OCI-LY3 (cell line): ENCODE measurements at regions not wholly inside any gene's neighbourhood (a gene's known extent, or its start where the extent isn't known, plus 50 kb on each side); places are given as distances from the start of the nearest gene placed in this dataset.

Experiments used
- H2AFZ ChIP-seq: fragments of 200-600, 300-600 bp; shearing (Covaris generic); 2 replicates; pipeline ENCODE4 v1.6.0; 2014; ENCODE audit warnings: antibody characterized with exemption, low read depth, low read length
- H3K27ac ChIP-seq: fragments of 200-600, 300-600 bp; sonication (generic); 2 replicates; pipeline ENCODE4 v1.5.1; 2014; ENCODE audit warnings: mild to moderate bottlenecking, low read length, moderate library complexity, mixed read lengths
- H3K27me3 ChIP-seq: fragments of 200-600, 300-600 bp; sonication (generic); 2 replicates; pipeline ENCODE4 v1.6.1; 2014; ENCODE audit warnings: low read depth, low read length, mixed read lengths
- H3K36me3 ChIP-seq: fragments of 200-600, 300-600 bp; sonication (generic); replicated peaks from 2 replicates; pipeline ENCODE3; 2014; ENCODE audit warnings: low read depth, low read length, mixed read lengths
- H3K4me1 ChIP-seq: fragments of 300-600, 200-600 bp; sonication (generic); 2 replicates; pipeline ENCODE4 v1.6.1; 2014; ENCODE audit warnings: low read length, mixed read lengths
- H3K4me2 ChIP-seq: fragments of 200-600, 300-600 bp; sonication (generic); 2 replicates; pipeline ENCODE4 v1.6.1; 2014; ENCODE audit warnings: low read length, mixed read lengths
- H3K4me3 ChIP-seq: fragments of 300-600, 200-600 bp; sonication (generic); 2 replicates; pipeline ENCODE4 v1.5.1; 2014; ENCODE audit warnings: antibody characterized with exemption, mild to moderate bottlenecking, low read length, moderate library complexity
- H3K79me2 ChIP-seq: fragments of 300-600, 200-600 bp; shearing (Covaris generic); 2 replicates; pipeline ENCODE4 v1.6.1; 2014; ENCODE audit warnings: mild to moderate bottlenecking, low read length, mixed read lengths
- H3K9ac ChIP-seq: fragments of 300-600, 200-600 bp; shearing (Covaris generic); 2 replicates; pipeline ENCODE4 v1.6.0; 2014; ENCODE audit warnings: mild to moderate bottlenecking, low read length, moderate library complexity
- H3K9me3 ChIP-seq: fragments of 200-600, 300-600 bp; shearing (Covaris generic); 2 replicates; pipeline ENCODE4 v1.6.1; 2014; ENCODE audit warnings: low read length, mixed read lengths; ENCODE audit not compliant: insufficient read depth
- H4K20me1 ChIP-seq: fragments of 200-600, 300-600 bp; sonication (generic); 2 replicates; pipeline ENCODE4 v1.6.1; 2016; ENCODE audit warnings: low read length, mixed read lengths; ENCODE audit not compliant: insufficient read depth
- EZH2phosphoT487 ChIP-seq: fragments of 200-600 bp; shearing (Covaris generic); IDR thresholded peaks from 2 replicates; pipeline ENCODE4 v1.6.1; 2018; ENCODE audit warnings: antibody characterized with exemption, mixed run types, low read depth
- TF ChIP-seq, protein P1 (sequence below): fragments of 200-600, 300-600 bp; sonication (generic); IDR thresholded peaks from 2 replicates; pipeline ENCODE4 v1.5.1; 2014; ENCODE audit warnings: antibody characterized with exemption, low read length, low read depth

DNA sequence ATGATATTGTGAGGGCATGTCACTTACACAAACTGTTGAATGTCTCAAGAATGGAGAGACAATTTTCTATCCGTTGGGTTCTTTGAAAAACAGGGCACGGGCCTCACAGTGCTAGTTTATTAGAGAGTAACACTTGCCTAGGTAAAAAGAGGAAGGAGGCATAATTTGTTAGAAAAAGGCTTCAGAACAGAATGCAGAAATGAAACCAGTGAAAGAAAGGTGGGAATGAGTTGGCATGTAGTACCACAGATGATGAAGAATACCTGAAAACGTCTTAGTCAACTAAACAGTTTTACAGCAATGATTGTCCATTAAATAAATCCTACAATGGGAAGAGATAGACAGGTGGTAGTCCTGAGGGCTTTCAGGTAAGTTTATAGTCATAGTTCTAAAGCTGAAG lies 1399.7 kb upstream of the CADM2 start:
- Histone ChIP-seq H3K4me3 (no peak overlapping the region), H3K27me3 (no peaks in the 10 kb centered on the region), H3K9ac (no peak overlapping the region), H3K36me3 (no peaks in the 10 kb centered on the region), H3K4me2 (peak overlapping the region; percentile 37), H2AFZ (no peak overlapping the region), H3K9me3 (no peaks in the 10 kb centered on the region), H3K79me2 (no peaks in the 10 kb centered on the region), H3K4me1 (peaks cover 13% of the 10 kb centered on the region), H3K27ac (no peak overlapping the region), H4K20me1 (0 out of 2 replicates have a peak, but pooled peaks cover 2% of the 10 kb centered on the region)
- TF ChIP-seq, protein P1, sequence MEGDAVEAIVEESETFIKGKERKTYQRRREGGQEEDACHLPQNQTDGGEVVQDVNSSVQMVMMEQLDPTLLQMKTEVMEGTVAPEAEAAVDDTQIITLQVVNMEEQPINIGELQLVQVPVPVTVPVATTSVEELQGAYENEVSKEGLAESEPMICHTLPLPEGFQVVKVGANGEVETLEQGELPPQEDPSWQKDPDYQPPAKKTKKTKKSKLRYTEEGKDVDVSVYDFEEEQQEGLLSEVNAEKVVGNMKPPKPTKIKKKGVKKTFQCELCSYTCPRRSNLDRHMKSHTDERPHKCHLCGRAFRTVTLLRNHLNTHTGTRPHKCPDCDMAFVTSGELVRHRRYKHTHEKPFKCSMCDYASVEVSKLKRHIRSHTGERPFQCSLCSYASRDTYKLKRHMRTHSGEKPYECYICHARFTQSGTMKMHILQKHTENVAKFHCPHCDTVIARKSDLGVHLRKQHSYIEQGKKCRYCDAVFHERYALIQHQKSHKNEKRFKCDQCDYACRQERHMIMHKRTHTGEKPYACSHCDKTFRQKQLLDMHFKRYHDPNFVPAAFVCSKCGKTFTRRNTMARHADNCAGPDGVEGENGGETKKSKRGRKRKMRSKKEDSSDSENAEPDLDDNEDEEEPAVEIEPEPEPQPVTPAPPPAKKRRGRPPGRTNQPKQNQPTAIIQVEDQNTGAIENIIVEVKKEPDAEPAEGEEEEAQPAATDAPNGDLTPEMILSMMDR: no peak

DNA sequence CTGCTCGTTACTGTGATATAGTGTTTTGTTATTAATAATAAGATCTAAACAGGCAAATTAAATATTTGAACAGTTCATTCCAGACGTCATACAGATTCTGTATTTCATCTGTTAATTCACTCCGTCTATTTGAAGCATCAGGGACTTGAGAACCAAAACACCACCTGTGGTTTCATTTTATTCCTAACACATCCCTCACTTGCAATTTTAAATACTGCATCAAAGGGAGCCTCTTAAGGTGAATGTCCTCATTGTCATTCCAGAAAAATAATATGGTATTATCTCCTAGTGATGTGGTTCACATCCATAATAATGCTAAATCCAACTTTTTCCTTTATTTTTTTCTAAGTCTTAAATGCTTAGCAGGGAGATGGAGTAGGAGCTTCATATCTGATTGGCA lies 1390.9 kb upstream of the CADM2 start:
- 0 out of 2 replicates have a peak overlapping the region, but pooled peaks have one; percentile 33 for H2AFZ ChIP-seq
- H3K4me2 ChIP-seq: peak overlapping the region; percentile 23
- H4K20me1 ChIP-seq: no peaks in the 10 kb centered on the region
- H3K27me3 ChIP-seq: no peaks in the 10 kb centered on the region
- no peaks in the 10 kb centered on the region for H3K9me3 ChIP-seq
- H3K27ac ChIP-seq: no peak overlapping the region
- H3K9ac ChIP-seq: no peak overlapping the region
- peaks cover 4% of the 10 kb centered on the region; the same call in 1 of the 2 replicates for H3K4me1 ChIP-seq
- H3K79me2 ChIP-seq: no peaks in the 10 kb centered on the region
- no peaks in the 10 kb centered on the region for H3K36me3 ChIP-seq
- H3K4me3 ChIP-seq: no peak overlapping the region
- TF ChIP-seq EZH2phosphoT487: no peak
- TF ChIP-seq, protein P1: no peak

DNA sequence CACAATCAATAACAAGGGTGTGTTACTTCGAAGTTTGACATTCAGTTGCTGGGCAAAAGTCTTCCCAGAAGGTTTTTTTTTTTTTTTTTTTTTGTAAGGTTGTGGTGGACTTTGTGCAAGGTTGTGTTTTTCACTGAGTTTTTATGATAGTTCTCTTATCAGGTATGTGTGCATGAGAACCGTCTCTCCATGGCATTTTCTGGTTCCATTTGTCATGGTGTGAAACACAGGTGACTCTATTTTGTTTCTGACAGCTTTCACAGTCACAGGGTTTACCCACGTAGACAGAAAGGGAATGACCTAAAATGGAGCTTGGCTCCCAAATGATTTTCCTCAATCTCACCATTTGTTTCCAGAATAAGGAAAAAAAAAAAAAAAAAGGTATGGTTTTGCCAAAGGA lies 1377.2 kb upstream of the CADM2 start:
- TF ChIP-seq, protein P1: no peak
- TF ChIP-seq EZH2phosphoT487: no peak

DNA sequence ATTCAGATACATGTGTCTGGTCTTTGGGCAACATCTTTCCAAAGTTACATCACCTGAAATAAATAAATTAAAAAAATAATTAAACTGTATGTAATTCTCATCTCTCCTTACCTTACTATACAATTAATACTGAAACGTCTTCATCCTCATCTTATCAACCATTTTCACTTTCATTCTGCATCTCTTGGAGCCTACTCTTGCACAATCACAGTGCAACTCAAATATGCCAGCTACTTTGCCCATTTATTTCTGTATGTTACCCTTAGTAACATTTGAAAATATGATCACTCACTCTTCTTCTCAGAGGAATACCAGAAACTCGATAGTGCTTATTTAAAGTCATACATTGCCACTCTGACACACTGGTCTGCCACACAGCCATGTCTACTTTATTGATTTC lies 1357.1 kb upstream of the CADM2 start:
- Histone ChIP-seq H3K36me3 (no peaks in the 10 kb centered on the region), H3K4me1 (peaks cover 6% of the 10 kb centered on the region), H4K20me1 (no peaks in the 10 kb centered on the region), H3K9me3 (no peaks in the 10 kb centered on the region), H3K27me3 (no peaks in the 10 kb centered on the region), H3K4me3 (peak overlapping the region; percentile 34), H3K27ac (no peak overlapping the region), H3K9ac (no peak overlapping the region), H2AFZ (peak overlapping the region; percentile 75), H3K4me2 (peak overlapping the region; percentile 40), H3K79me2 (no peaks in the 10 kb centered on the region)
- no peak for TF ChIP-seq EZH2phosphoT487
- TF ChIP-seq, protein P1: no peak

More for the DNA sequence above, 1377.2 kb upstream of the CADM2 start:
- no peaks in the 10 kb centered on the region for H3K4me1 ChIP-seq
- no peaks in the 10 kb centered on the region for H3K79me2 ChIP-seq
- no peak overlapping the region for H3K27ac ChIP-seq
- H3K27me3 ChIP-seq: no peaks in the 10 kb centered on the region
- H3K9me3 ChIP-seq: 0 out of 2 replicates have a peak, but pooled peaks cover 3% of the 10 kb centered on the region
- peaks cover 2% of the 10 kb centered on the region for H3K36me3 ChIP-seq
- no peak overlapping the region for H3K9ac ChIP-seq
- H3K4me3 ChIP-seq: no peak overlapping the region
- no peaks in the 10 kb centered on the region for H4K20me1 ChIP-seq
- no peak overlapping the region for H3K4me2 ChIP-seq
- H2AFZ ChIP-seq: no peak overlapping the region
